ENCODE measurements at regions not wholly inside any gene's neighbourhood (a gene's known extent, or its start where the extent isn't known, plus 50 kb on each side); places are given as distances from the start of the nearest gene placed in this dataset.
"Not testable (repeated sequence)": the region's sequence is repeated elsewhere in the genome, so short reads cannot be mapped to it uniquely, and the experiment has no call there.

GRCh38 chr3:81851176-81851575 is 89.7 kb upstream of the GBE1 start:
- DNase-seq (ENCODE audit: low read depth), result no peak

DNA sequence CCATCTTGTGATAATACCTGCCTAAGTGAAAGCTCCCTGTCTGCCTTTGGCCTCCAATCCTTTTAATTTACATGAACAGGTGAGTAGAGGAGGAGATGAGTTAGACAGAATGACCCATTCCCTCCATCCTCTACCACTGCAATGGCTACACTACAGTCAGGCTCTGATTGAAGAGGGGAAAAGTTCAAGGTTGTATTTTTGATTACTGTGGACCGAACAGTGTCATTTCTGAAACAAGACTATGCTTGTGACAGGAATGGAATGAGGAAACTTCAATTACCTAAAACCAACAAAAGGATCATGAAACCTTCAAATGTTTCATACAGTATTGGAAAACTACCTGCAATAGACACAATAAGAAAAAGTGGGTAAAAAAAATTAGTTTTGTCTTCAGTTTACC is 85.5 kb upstream of the GBE1 start:
- no peak for DNase-seq (ENCODE audit: low read depth)

- no peak for DNase-seq (ENCODE audit: low read depth)
Observed at GRCh38 chr3:81841540-81841939, 80.1 kb upstream of the GBE1 start.

GRCh38 chr3:81839504-81840094 is 78.2 kb upstream of the GBE1 start:
- no peak for DNase-seq (ENCODE audit: low read depth)

DNA sequence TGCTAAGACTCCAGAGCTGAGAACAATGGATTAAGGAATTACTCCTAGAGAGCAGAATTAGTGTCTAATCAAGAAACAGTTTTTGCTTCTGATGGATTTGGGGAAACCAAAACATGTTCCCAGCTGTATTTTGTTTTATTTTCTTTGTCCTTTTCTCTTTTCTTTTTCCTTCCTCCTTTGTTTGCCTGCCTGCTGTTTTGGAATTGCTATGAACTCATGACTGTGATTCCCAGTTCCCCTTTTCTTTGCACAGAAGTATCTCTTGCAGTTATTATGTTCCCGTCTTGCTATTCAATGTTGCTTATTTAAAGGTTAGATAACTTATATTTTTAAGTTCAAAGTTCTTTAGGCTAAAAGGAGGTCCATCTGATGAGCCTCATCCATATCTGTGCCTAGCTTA is 77.0 kb upstream of the GBE1 start:
- no peak for DNase-seq (ENCODE audit: low read depth)

- no peak for DNase-seq (ENCODE audit: low read depth)
Observed at GRCh38 chr3:81837071-81837593, 75.7 kb upstream of the GBE1 start.

DNA sequence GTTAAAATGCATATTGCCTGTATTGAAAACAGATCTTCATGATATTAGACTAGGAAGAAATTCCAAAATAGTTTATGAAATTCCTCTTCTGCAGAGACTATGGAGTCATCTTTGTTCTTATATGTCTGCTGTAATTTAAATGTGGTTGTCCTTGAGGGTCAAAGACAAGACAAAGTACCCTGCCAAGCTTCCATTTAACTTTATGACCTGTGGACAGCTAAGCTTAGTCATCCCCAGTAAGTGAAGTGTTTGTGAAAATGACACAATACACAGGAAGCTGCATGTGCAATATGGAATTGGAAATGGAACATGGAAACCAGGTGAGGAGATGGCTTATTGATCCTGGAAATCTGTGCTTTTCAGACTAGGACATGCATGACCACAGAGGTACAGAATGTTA is 68.5 kb upstream of the GBE1 start:
- DNase-seq (ENCODE audit: low read depth), result no peak

DNA sequence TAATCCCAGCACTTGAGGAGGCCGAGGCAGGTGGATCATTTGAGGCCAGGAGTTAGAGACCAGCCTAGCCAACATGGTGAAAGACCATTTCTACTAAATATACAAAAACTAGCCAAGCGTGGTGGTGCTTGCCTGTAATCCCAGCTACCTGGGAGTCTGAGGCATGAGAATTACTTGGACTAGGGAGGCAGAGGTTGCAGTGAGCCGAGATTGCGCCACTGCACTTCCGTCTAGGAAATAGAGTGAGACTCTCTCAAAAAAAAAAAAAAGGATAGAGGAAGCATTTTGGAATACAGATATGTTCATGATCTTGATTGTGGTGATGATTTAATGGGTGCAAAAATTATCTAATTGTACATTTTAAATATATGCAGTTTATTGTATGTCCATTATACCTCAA is 67.8 kb upstream of the GBE1 start:
- not testable (repeated sequence) for DNase-seq (ENCODE audit: low read depth)

- DNase-seq (ENCODE audit: low read depth), result no peak
Observed at GRCh38 chr3:81823882-81824395, 62.5 kb upstream of the GBE1 start.

DNA sequence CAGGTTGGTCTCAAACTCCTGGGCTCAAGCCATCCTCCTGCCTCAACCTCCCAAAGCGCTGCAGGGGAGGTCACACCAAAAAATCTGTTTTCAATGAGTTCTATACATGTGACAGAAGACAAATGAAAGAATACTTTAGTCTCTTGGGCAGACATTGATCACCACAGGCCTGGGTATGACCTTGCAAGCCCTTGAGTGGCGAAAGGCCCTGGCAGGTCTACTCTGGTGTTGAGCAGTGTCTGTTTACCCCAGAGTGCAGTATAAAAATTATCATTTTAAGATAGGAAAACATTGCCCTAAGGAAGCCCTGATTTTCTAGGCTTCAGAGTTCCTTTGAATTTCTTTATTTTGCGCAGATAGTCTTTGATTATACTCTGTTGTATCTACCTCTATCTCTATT is 61.6 kb upstream of the GBE1 start:
- DNase-seq (ENCODE audit: low read depth), result no peak

DNA sequence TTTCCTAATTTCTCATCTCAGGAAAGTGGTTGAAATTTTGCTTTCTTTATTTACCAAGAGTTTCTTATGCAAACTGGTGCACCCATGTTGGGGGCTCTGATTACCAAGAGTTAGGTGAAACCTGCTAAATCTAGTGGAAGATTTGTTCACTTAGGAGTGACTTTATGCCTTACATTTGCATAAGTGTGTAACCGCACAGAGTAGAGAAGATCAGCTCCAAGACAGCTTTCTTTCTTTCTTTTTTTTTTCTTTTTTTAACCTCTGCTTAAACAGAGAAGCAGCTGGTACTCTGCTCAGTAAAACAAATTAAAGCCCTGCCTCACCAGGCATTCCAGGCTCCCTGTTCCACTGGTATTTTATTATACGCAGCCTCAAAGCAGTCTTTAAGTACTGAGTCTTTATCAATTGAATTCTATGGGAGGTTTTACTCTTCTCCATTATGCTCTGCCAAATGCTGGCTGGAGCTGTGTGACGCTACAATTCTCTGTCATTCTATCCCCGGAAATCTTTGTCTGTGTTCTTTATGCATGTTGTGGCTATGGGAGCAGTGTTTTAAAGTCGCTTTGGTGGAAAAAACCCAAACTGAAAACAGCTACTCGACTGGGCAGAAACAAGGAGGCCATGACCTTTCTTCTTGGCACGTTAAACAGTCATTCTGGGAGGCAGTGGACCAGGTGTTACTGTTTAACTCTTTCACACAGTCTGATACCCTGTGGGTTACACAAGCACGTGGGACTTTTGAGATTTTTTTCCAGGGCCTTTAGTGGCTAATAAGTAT is 55.2 kb upstream of the GBE1 start:
- DNase-seq (ENCODE audit: low read depth), result peak; percentile 13

- not testable (repeated sequence) for DNase-seq (ENCODE audit: low read depth)
Observed at GRCh38 chr3:81812098-81812497, 50.7 kb upstream of the GBE1 start.

Measured in stromal cell of bone marrow (primary cell).